H9 (cell line): ENCODE measurements at regions not wholly inside any gene's neighbourhood (a gene's known extent, or its start where the extent isn't known, plus 50 kb on each side); places are given as distances from the start of the nearest gene placed in this dataset.

Experiments
- DNase-seq: peaks from one replicate; pipeline ENCODE4 v3.0.0-alpha.2; 2017
- H2AFZ ChIP-seq: one replicate; pipeline ENCODE4 v1.6.1; 2013; ENCODE audit warnings: mild to moderate bottlenecking, low read length, control low read depth, moderate library complexity
- H2AK5ac ChIP-seq: 2 replicates; pipeline ENCODE4 v1.6.1; 2013; ENCODE audit warnings: low read length, control low read depth, mixed read lengths; ENCODE audit not compliant: insufficient read length
- H2BK120ac ChIP-seq: one replicate; pipeline ENCODE4 v1.6.1; 2013; ENCODE audit warnings: low read depth, mild to moderate bottlenecking, low read length, control low read depth, inconsistent platforms; ENCODE audit not compliant: poor library complexity, severe bottlenecking
- H2BK12ac ChIP-seq: 2 replicates; pipeline ENCODE4 v1.6.1; 2013; ENCODE audit warnings: low read length, control low read depth, mixed read lengths, low read depth; ENCODE audit not compliant: insufficient read length
- H2BK15ac ChIP-seq: 2 replicates; pipeline ENCODE4 v1.6.1; 2013; ENCODE audit warnings: low read depth, low read length, control low read depth
- H2BK20ac ChIP-seq: one replicate; pipeline ENCODE4 v1.6.1; 2013; ENCODE audit warnings: low read depth, mild to moderate bottlenecking, low read length, control low read depth, inconsistent platforms; ENCODE audit not compliant: poor library complexity, severe bottlenecking
- H2BK5ac ChIP-seq: 2 replicates; pipeline ENCODE4 v1.6.1; 2013; ENCODE audit warnings: low read length, control low read depth, mixed read lengths; ENCODE audit not compliant: insufficient read length
- H3K14ac ChIP-seq: 2 replicates; pipeline ENCODE4 v1.6.1; 2013; ENCODE audit warnings: low read length, control low read depth; ENCODE audit not compliant: insufficient read depth
- H3K18ac ChIP-seq: 2 replicates; pipeline ENCODE4 v1.6.1; 2013; ENCODE audit warnings: low read depth, mild to moderate bottlenecking, mixed read lengths, low read length, control low read depth; ENCODE audit not compliant: insufficient read length
- H3K23ac ChIP-seq: 2 replicates; pipeline ENCODE4 v1.6.1; 2013; ENCODE audit warnings: low read length, control low read depth, mixed read lengths, low read depth; ENCODE audit not compliant: insufficient read length
- H3K23me2 ChIP-seq: 2 replicates; pipeline ENCODE4 v1.6.1; 2013; ENCODE audit warnings: low read depth, mild to moderate bottlenecking, mixed read lengths, low read length, control low read depth; ENCODE audit not compliant: insufficient read length, poor library complexity, severe bottlenecking
- H3K27ac ChIP-seq: 2 replicates; pipeline ENCODE4 v1.5.1; 2013; ENCODE audit warnings: low read length, control low read depth, mixed read lengths, low read depth; ENCODE audit not compliant: insufficient read length
- H3K27me3 ChIP-seq: 2 replicates; pipeline ENCODE4 v1.6.1; 2013; ENCODE audit warnings: low read length, control low read depth, inconsistent platforms; ENCODE audit not compliant: insufficient read depth
- H3K4ac ChIP-seq: 2 replicates; pipeline ENCODE4 v1.6.1; 2013; ENCODE audit warnings: low read depth, mild to moderate bottlenecking, control low read depth, inconsistent platforms, low read length, moderate library complexity
- H3K4me1 ChIP-seq: 2 replicates; pipeline ENCODE4 v1.6.1; 2013; ENCODE audit warnings: low read length, control low read depth, inconsistent platforms; ENCODE audit not compliant: insufficient read depth
- H3K4me2 ChIP-seq: 2 replicates; pipeline ENCODE4 v1.6.1; 2013; ENCODE audit warnings: low read length, control low read depth, mixed read lengths; ENCODE audit not compliant: insufficient read length, insufficient read depth
- H3K56ac ChIP-seq: 2 replicates; pipeline ENCODE4 v1.6.1; 2013; ENCODE audit warnings: low read depth, mild to moderate bottlenecking, mixed read lengths, low read length, control low read depth; ENCODE audit not compliant: insufficient read length
- H3K79me1 ChIP-seq: 2 replicates; pipeline ENCODE4 v1.6.1; 2013; ENCODE audit warnings: low read depth, mild to moderate bottlenecking, moderate library complexity, low read length, control low read depth, inconsistent platforms; ENCODE audit not compliant: insufficient read depth, poor library complexity, severe bottlenecking
- H3K79me2 ChIP-seq: 2 replicates; pipeline ENCODE4 v1.6.1; 2013; ENCODE audit warnings: low read length, control low read depth, inconsistent platforms; ENCODE audit not compliant: insufficient read depth
- H3K9ac ChIP-seq: 2 replicates; pipeline ENCODE4 v1.6.1; 2013; ENCODE audit warnings: low read length, control low read depth, mixed read lengths; ENCODE audit not compliant: insufficient read length; ENCODE audit errors: extremely low read depth
- H3K9me3 ChIP-seq: one replicate; pipeline ENCODE4 v1.6.1; 2013; ENCODE audit warnings: low read depth, low read length, inconsistent platforms; ENCODE audit not compliant: control insufficient read depth
- H3T11ph ChIP-seq: one replicate; pipeline ENCODE4 v1.6.1; 2013; ENCODE audit warnings: mild to moderate bottlenecking, low read length, control low read depth, inconsistent platforms
- H4K20me1 ChIP-seq: one replicate; pipeline ENCODE4 v1.6.1; 2013; ENCODE audit not compliant: control insufficient read depth, insufficient read length, insufficient read depth
- H4K5ac ChIP-seq: 2 replicates; pipeline ENCODE4 v1.6.1; 2013; ENCODE audit warnings: low read depth, mild to moderate bottlenecking, mixed read lengths, low read length, control low read depth; ENCODE audit not compliant: insufficient read length
- H4K8ac ChIP-seq: replicated peaks from 2 replicates; pipeline ENCODE4 v1.6.1; 2013; ENCODE audit warnings: low read length, control low read depth, mixed read lengths, low read depth; ENCODE audit not compliant: insufficient read length
- H4K91ac ChIP-seq: 2 replicates; pipeline ENCODE4 v1.6.1; 2013; ENCODE audit warnings: low read depth, mild to moderate bottlenecking, moderate library complexity, mixed read lengths, low read length, control low read depth; ENCODE audit not compliant: insufficient read length
- H3K27ac Mint-ChIP-seq, 3 experiments: 2 replicates in 2 of 3; 3 replicates in 1 of 3; pipeline ENCODE4 v1.8.0; 2020 to 2021; ENCODE audit warnings: mixed read lengths in 3 of 3, mild to moderate bottlenecking in 1 of 3, moderate library complexity in 1 of 3
- H3K27me3 Mint-ChIP-seq: 2 replicates; pipeline ENCODE4 v1.8.0; 2021; ENCODE audit warnings: low read depth, mild to moderate bottlenecking, moderate library complexity, mixed read lengths
- H3K36me3 Mint-ChIP-seq, 3 experiments: 2 replicates in 2 of 3; 3 replicates in 1 of 3; pipeline ENCODE4 v1.8.0; 2020 to 2021; ENCODE audit warnings: low read depth in 3 of 3, mixed read lengths in 3 of 3; ENCODE audit not compliant: insufficient read depth in 1 of 3
- H3K4me1 Mint-ChIP-seq, 2 experiments: 2 replicates each; pipeline ENCODE4 v1.8.0; 2020; ENCODE audit warnings: mixed read lengths in 2 of 2
- H3K4me3 Mint-ChIP-seq, 2 experiments: 2 replicates in 1 of 2; 3 replicates in 1 of 2; pipeline ENCODE4 v1.8.0; 2020 to 2021; ENCODE audit warnings: mild to moderate bottlenecking in 2 of 2, mixed read lengths in 2 of 2, moderate library complexity in 1 of 2
- H3K9me3 Mint-ChIP-seq, 2 experiments: 2 replicates in 1 of 2; 3 replicates in 1 of 2; pipeline ENCODE4 v1.8.0; 2020; ENCODE audit warnings: mild to moderate bottlenecking in 2 of 2, mixed read lengths in 2 of 2, moderate library complexity in 1 of 2
- WGBS: extraction: QIAGEN DNeasy Blood & Tissue Kit; methylation state at CpG from one replicate; pipeline ENCODE4 v1.1.7; 2013; ENCODE audit warnings: missing lambda C conversion rate, low lambda C conversion rate, mixed read lengths; ENCODE audit not compliant: insufficient read length; ENCODE audit errors: extremely low coverage; 5-methylcytosine and 5-hydroxymethylcytosine counted together
- TF ChIP-seq, protein P1 (sequence below): fragments of 200-600 bp; sonication (generic); conservative IDR thresholded peaks from 3 replicates; pipeline ENCODE4 v1.8.0; 2021; ENCODE audit warnings: antibody characterized with exemption, mild to moderate bottlenecking

DNA sequence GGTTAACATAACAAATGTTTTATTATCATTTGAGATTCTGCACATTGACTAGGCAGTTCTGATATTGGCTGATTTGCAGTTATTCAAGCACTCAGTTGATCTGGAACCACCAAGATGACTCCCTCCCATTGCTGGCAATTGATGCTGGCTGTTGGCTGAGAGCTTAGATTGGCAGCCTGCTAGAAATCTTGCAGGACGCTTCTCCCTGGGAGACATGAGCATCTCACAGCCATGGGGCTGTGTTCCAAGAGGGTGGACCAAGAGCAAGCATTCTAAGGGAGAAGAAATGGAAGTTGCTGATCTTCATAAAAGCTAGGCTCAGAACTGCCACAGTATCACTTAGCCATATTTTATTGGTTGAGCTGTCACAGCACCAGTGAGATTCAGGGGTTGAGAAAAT lies 233.4 kb upstream of the ID4 start:
- H3K4me1 ChIP-seq: no peaks in the 10 kb centered on the region; the same call in 1 of the 2 replicates
- TF ChIP-seq, protein P1, sequence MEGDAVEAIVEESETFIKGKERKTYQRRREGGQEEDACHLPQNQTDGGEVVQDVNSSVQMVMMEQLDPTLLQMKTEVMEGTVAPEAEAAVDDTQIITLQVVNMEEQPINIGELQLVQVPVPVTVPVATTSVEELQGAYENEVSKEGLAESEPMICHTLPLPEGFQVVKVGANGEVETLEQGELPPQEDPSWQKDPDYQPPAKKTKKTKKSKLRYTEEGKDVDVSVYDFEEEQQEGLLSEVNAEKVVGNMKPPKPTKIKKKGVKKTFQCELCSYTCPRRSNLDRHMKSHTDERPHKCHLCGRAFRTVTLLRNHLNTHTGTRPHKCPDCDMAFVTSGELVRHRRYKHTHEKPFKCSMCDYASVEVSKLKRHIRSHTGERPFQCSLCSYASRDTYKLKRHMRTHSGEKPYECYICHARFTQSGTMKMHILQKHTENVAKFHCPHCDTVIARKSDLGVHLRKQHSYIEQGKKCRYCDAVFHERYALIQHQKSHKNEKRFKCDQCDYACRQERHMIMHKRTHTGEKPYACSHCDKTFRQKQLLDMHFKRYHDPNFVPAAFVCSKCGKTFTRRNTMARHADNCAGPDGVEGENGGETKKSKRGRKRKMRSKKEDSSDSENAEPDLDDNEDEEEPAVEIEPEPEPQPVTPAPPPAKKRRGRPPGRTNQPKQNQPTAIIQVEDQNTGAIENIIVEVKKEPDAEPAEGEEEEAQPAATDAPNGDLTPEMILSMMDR: no peak
- Mint-ChIP-seq H3K27ac (no peak overlapping the region; a peak in 1 of 7 replicates), H3K9me3 (no peaks in the 10 kb centered on the region; a peak in 1 of 5 replicates), H3K36me3 (peaks cover 0 to 2% (median 0%) of the 10 kb centered on the region in 3 experiments; a peak in 2 of 7 replicates), H3K4me3 (no peak overlapping the region), H3K4me1 (peaks cover 8 to 13% of the 10 kb centered on the region in 2 experiments), H3K27me3 (no peaks in the 10 kb centered on the region)
- no peaks in the 10 kb centered on the region for H3K23me2 ChIP-seq
- H3T11ph ChIP-seq: no peak overlapping the region
- no peaks in the 10 kb centered on the region for H3K79me1 ChIP-seq
- H3K23ac ChIP-seq: no peak overlapping the region
- WGBS: no CpG with 5 or more reads among the region's 1 CpG
- H3K9ac ChIP-seq: no peak overlapping the region
- H2AFZ ChIP-seq: no peak overlapping the region
- H3K14ac ChIP-seq: no peak overlapping the region
- no peak overlapping the region for H4K5ac ChIP-seq
- H4K20me1 ChIP-seq: no peaks in the 10 kb centered on the region
- H3K4me2 ChIP-seq: no peak overlapping the region
- no peak overlapping the region for H3K4ac ChIP-seq
- H3K27ac ChIP-seq: no peak overlapping the region
- no peak overlapping the region for H4K91ac ChIP-seq
- no peak overlapping the region for H4K8ac ChIP-seq
- no peaks in the 10 kb centered on the region for H3K79me2 ChIP-seq
- H3K9me3 ChIP-seq: no peaks in the 10 kb centered on the region
- H3K18ac ChIP-seq: no peak overlapping the region
- H2AK5ac ChIP-seq: no peak overlapping the region
- no peak overlapping the region for H2BK120ac ChIP-seq
- no peaks in the 10 kb centered on the region for H3K27me3 ChIP-seq
- H2BK20ac ChIP-seq: no peak overlapping the region
- H2BK12ac ChIP-seq: no peak overlapping the region
- no peak for DNase-seq
- no peak overlapping the region for H3K56ac ChIP-seq
- no peak overlapping the region for H2BK15ac ChIP-seq
- H2BK5ac ChIP-seq: no peak overlapping the region
